Panc1 (cell line): ENCODE measurements at regions not wholly inside any gene's neighbourhood (a gene's known extent, or its start where the extent isn't known, plus 50 kb on each side); places are given as distances from the start of the nearest gene placed in this dataset.

ENCODE experiments used
- ATAC-seq: fragments of 200-7000 bp; cut with Tn5 transposase; 2 replicates; pipeline ENCODE4 v1.9.1; 2020; ENCODE audit warnings: mild to moderate bottlenecking, moderate library complexity
- BruUV-seq: library from RNA; stranded (reverse); fragments of 400-500 nt; replicated peaks from 2 replicates; lab custom pipeline; 2021; lab: Mats Ljungman, UMichigan
- CTCF ChIA-PET: fragments of 300-600 bp; sonication (Branson Sonifier 250); formaldehyde crosslinking; loops from one replicate; lab custom pipeline; 2022; ENCODE audit warnings: antibody characterized with exemption; lab: Charles Lee
- POLR2A ChIA-PET: fragments of 300-600 bp; sonication (Branson Sonifier 250); formaldehyde crosslinking; loops from one replicate; lab custom pipeline; 2022; ENCODE audit warnings: antibody characterized with exemption; lab: Charles Lee
- DNase-seq: peaks from one replicate; pipeline ENCODE4 v3.0.0-alpha.2; 2010; ENCODE audit warnings: low read depth, low spot score
- H3K27ac ChIP-seq: 2 replicates; pipeline ENCODE4 v1.5.1; 2011; ENCODE audit warnings: mild to moderate bottlenecking, low read length, inconsistent platforms
- H3K27me3 ChIP-seq: fragments of 200-500 bp; sonication (Bioruptor generic); 2 replicates; pipeline ENCODE4 v1.6.0; 2014; ENCODE audit warnings: low read length, inconsistent platforms; ENCODE audit not compliant: control insufficient read depth, insufficient read depth
- H3K36me3 ChIP-seq: fragments of 200-500 bp; sonication (Bioruptor generic); 2 replicates; pipeline ENCODE4 v1.5.1; 2014; ENCODE audit warnings: inconsistent platforms, mild to moderate bottlenecking, low read length, moderate library complexity; ENCODE audit not compliant: control insufficient read depth, insufficient read depth
- H3K4me1 ChIP-seq: 2 replicates; pipeline ENCODE4 v1.5.1; 2011; ENCODE audit warnings: inconsistent platforms, mild to moderate bottlenecking, low read length, moderate library complexity; ENCODE audit not compliant: control insufficient read depth, insufficient read depth
- H3K4me3 ChIP-seq, 2 experiments: 2 replicates each; pipeline ENCODE4 v1.5.1; 2011 to 2012; ENCODE audit warnings: low read depth in 2 of 2, low read length in 2 of 2, mild to moderate bottlenecking in 2 of 2, inconsistent platforms in 1 of 2, moderate library complexity in 1 of 2
- H3K9me3 ChIP-seq: fragments of 200-500 bp; sonication (Bioruptor generic); 2 replicates; pipeline ENCODE4 v1.5.1; 2014; ENCODE audit warnings: low read depth, mild to moderate bottlenecking, inconsistent platforms, low read length, moderate library complexity; ENCODE audit not compliant: control insufficient read depth, insufficient read depth
- POLR2AphosphoS5 ChIP-seq: IDR thresholded peaks from 2 replicates; pipeline ENCODE4 v1.6.1; 2012; ENCODE audit warnings: mild to moderate bottlenecking, low read depth, low read length, moderate library complexity
- SIN3A ChIP-seq: IDR thresholded peaks from 2 replicates; pipeline ENCODE4 v1.6.1; 2012; ENCODE audit warnings: low read depth, mild to moderate bottlenecking, low read length, moderate library complexity, borderline replicate concordance; ENCODE audit not compliant: insufficient read depth
- TCF7L2 ChIP-seq: IDR thresholded peaks from 2 replicates; pipeline ENCODE4 v1.6.1; 2011; ENCODE audit warnings: mild to moderate bottlenecking, low read depth, low read length, inconsistent platforms
- in situ Hi-C: cut with HindIII; loops from 2 replicates; pipeline ENCODE4 v1.10.0; 2016; ENCODE audit warnings: low sequenced_read_pairs, low pct_unique_long_range_greater_than_20kb
- intact Hi-C: fragments of 100-400 bp; cut with micrococcal nuclease; formaldehyde crosslinking; loops from one replicate; pipeline ENCODE4 v1.10.0; 2022; ENCODE audit not compliant: unreplicated experiment
- TF ChIP-seq, protein P1 (sequence below): fragments of 450-650 bp; IDR thresholded peaks from 2 replicates; pipeline ENCODE4 v1.5.1; 2017; ENCODE audit warnings: mild to moderate bottlenecking
- TF ChIP-seq, protein P2 (sequence below), 2 experiments: IDR thresholded peaks; 2 replicates each; pipeline ENCODE4 v1.6.1; 2011 to 2012; ENCODE audit warnings: low read depth in 2 of 2, control low read depth in 1 of 2, low read length in 1 of 2, mild to moderate bottlenecking in 1 of 2, moderate library complexity in 1 of 2; ENCODE audit not compliant: insufficient read depth in 1 of 2

DNA sequence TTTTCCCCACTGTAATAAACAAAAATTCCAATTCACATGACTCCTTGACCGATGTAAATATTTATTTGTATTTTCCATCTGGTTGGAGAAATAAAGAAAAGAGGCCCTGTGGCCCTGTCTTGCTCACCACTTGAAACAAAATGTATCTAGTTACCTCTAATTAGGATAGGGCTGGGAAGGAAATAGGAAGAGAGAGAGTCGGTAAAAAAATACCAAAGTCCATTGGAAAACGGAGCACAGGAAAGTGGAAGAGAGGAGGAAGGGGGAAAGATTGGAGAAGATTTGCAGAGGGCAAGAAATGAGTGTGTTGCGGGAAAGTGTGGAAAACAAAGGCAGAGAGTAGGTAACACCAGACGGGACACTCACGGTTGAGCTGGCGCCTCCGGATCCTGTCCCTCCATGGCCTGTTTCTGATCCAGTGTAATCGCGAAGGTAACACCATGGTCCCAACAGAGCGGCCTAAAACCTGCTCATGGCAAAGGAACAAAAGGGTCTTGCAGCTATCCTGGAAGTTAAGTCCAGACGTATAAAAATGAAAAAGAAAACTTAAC lies 105.8 kb upstream of the RIPOR2 start:
- CTCF ChIA-PET = interaction anchor here (0.6 kb wide), 1 partner anchor 584 kb away, joined by 6 read pairs; no protein-coding TSS in a partner anchor
- BruUV-seq = no TSS peak
- no peaks in the 10 kb centered on the region for H3K36me3 ChIP-seq
- intact Hi-C loops = no loop called here
- DNase-seq (no peak), ATAC-seq (no peak)
- in situ Hi-C loops = no loop called here
- H3K4me1 ChIP-seq = no peaks in the 10 kb centered on the region
- no peak overlapping the region for H3K27ac ChIP-seq
- no peak for TF ChIP-seq TCF7L2
- no peak for TF ChIP-seq POLR2AphosphoS5
- no peak for TF ChIP-seq SIN3A
- TF ChIP-seq, protein P1, sequence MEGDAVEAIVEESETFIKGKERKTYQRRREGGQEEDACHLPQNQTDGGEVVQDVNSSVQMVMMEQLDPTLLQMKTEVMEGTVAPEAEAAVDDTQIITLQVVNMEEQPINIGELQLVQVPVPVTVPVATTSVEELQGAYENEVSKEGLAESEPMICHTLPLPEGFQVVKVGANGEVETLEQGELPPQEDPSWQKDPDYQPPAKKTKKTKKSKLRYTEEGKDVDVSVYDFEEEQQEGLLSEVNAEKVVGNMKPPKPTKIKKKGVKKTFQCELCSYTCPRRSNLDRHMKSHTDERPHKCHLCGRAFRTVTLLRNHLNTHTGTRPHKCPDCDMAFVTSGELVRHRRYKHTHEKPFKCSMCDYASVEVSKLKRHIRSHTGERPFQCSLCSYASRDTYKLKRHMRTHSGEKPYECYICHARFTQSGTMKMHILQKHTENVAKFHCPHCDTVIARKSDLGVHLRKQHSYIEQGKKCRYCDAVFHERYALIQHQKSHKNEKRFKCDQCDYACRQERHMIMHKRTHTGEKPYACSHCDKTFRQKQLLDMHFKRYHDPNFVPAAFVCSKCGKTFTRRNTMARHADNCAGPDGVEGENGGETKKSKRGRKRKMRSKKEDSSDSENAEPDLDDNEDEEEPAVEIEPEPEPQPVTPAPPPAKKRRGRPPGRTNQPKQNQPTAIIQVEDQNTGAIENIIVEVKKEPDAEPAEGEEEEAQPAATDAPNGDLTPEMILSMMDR = no peak
- TF ChIP-seq, protein P2, sequence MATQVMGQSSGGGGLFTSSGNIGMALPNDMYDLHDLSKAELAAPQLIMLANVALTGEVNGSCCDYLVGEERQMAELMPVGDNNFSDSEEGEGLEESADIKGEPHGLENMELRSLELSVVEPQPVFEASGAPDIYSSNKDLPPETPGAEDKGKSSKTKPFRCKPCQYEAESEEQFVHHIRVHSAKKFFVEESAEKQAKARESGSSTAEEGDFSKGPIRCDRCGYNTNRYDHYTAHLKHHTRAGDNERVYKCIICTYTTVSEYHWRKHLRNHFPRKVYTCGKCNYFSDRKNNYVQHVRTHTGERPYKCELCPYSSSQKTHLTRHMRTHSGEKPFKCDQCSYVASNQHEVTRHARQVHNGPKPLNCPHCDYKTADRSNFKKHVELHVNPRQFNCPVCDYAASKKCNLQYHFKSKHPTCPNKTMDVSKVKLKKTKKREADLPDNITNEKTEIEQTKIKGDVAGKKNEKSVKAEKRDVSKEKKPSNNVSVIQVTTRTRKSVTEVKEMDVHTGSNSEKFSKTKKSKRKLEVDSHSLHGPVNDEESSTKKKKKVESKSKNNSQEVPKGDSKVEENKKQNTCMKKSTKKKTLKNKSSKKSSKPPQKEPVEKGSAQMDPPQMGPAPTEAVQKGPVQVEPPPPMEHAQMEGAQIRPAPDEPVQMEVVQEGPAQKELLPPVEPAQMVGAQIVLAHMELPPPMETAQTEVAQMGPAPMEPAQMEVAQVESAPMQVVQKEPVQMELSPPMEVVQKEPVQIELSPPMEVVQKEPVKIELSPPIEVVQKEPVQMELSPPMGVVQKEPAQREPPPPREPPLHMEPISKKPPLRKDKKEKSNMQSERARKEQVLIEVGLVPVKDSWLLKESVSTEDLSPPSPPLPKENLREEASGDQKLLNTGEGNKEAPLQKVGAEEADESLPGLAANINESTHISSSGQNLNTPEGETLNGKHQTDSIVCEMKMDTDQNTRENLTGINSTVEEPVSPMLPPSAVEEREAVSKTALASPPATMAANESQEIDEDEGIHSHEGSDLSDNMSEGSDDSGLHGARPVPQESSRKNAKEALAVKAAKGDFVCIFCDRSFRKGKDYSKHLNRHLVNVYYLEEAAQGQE (IDR thresholded peaks at IDR 0.05; ENCODE audit: insufficient read depth in 1 of 2, low read depth in 2 of 2, low read length in 1 of 2) = no peak
- POLR2A ChIA-PET = no interaction called here
- H3K9me3 ChIP-seq = no peaks in the 10 kb centered on the region
- no peak overlapping the region for H3K4me3 ChIP-seq
- H3K27me3 ChIP-seq = no peaks in the 10 kb centered on the region; the same call in 1 of the 2 replicates

DNA sequence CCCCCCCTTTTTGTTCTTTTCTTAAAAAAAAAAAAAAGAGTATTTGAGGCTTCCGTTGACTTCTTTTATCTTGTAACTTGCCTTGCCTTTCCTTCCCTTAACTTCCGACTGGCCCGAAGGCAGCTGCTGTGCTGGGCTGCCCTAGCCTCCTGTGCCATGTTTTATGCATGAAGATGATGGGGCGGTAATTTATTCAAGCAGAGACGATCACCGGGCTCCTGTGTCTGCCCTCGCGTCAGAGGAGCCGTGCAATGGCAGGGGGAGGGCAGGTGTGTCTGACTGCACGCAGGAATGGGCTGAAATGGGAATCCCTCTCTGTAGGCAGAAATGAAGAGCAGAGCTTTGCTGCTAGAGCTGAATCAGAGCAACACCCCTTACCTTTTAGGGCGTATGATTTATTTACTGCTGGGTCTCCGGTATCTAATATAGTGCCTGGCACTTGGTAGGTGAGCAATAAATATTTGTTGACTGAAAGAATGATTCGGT lies 106.3 kb upstream of the RIPOR2 start:
- TF ChIP-seq, protein P2 (IDR thresholded peaks at IDR 0.05; ENCODE audit: insufficient read depth in 1 of 2, low read depth in 2 of 2, low read length in 1 of 2) = no peak
- no peak for TF ChIP-seq TCF7L2
- TF ChIP-seq POLR2AphosphoS5 = no peak
- TF ChIP-seq, protein P1 = no peak
- no peak for TF ChIP-seq SIN3A
- Histone ChIP-seq H3K36me3 (no peaks in the 10 kb centered on the region), H3K4me3 (no peak overlapping the region), H3K27me3 (no peaks in the 10 kb centered on the region; the same call in 1 of the 2 replicates), H3K4me1 (no peaks in the 10 kb centered on the region), H3K27ac (no peak overlapping the region), H3K9me3 (no peaks in the 10 kb centered on the region)
- POLR2A ChIA-PET = no interaction called here
- intact Hi-C loops (no loop called here), in situ Hi-C loops (no loop called here)
- CTCF ChIA-PET = interaction anchor here (0.6 kb wide), 1 partner anchor 584 kb away, joined by 6 read pairs; no protein-coding TSS in a partner anchor
- no TSS peak for BruUV-seq
- DNase-seq (no peak), ATAC-seq (no peak)
